HFF-Myc (cell line): ENCODE measurements at regions not wholly inside any gene's neighbourhood (a gene's known extent, or its start where the extent isn't known, plus 50 kb on each side); places are given as distances from the start of the nearest gene placed in this dataset.
"Not testable (repeated sequence)": the region's sequence is repeated elsewhere in the genome, so short reads cannot be mapped to it uniquely, and the experiment has no call there.

Experiments used
- DNase-seq: peaks from one replicate; pipeline ENCODE4 v3.0.0-alpha.2; 2011; ENCODE audit warnings: low read depth; ENCODE audit errors: extremely low read depth
- H3K4me3 ChIP-seq: replicated peaks from 2 replicates; pipeline ENCODE4 v1.5.1; 2011; ENCODE audit warnings: low read depth, mild to moderate bottlenecking, control low read depth, low read length
- CTCF ChIP-seq: IDR thresholded peaks from 2 replicates; pipeline ENCODE4 v1.5.1; 2012; ENCODE audit warnings: mild to moderate bottlenecking, low read depth, low read length, control low read depth; ENCODE audit errors: missing control alignments

DNA sequence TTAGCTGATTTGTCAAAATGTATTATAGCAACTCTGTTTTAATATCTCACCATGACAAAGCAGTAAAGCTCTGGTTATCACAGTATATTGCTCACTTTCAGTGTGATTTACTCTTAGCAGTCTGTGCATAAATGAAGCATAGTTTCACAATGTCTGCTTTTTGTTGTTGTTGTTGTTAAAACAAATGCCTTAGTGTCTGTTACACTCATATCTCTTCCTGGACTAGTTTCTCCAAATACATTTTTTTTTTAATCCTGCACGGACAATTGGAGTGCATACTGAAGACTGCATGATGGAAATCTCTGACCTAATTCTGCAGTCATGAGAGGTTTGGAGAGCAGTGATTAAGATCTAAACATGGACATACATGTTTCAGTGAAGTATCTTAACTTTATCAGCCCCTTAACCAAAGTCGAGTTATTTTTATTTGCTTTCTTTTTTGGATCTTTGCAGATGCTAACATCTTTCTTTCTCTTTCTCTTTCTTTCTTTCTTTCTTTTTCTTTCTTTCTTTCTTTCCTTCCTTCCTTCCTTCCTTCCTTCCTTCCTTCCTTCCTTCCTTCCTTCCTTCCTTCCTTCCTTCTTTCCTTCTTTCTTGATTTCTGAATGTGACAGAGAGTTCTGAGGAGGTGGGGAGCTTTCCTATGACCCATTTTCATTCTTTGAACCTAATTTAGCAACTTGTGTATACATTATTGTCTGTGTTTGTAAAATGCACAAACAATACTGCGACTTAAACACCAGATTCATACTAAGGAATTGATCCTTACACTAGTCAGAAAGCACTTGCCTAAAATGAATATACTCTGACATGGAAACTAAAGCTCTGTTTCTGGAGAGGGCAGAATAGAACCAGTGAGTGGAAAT lies 161.5 kb upstream of the AGR3 start:
- TF ChIP-seq CTCF: no peak
- DNase-seq: no peak

GRCh38 chr7:17044396-17044795 lies 162.6 kb upstream of the AGR3 start:
- TF ChIP-seq CTCF: no peak
- no peak for DNase-seq

More for the DNA sequence above, 161.5 kb upstream of the AGR3 start:
- H3K4me3 ChIP-seq: no peak overlapping the region

DNA sequence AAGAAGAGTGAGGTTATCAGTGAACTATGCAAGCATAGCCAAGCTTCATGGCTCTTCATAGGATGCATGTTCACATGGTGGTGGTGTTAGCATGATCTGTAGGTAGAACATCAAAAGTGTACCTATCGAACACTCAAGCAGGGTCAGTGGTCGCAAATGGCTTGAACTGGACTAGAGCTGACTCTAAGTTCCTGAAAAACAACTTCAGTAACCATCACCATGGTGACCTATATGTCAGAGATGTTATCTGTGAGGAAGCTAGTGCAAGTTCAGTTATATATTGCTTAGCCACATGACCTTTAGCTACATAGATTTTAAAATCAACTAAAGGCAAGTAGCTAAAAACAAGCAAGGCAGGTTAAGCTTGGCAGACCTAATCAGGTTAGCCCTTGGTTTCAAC lies 163.1 kb upstream of the AGR3 start:
- TF ChIP-seq CTCF: no peak
- H3K4me3 ChIP-seq: no peak overlapping the region
- DNase-seq: no peak

More at GRCh38 chr7:17044396-17044795, 162.6 kb upstream of the AGR3 start:
- no peak overlapping the region for H3K4me3 ChIP-seq

DNA sequence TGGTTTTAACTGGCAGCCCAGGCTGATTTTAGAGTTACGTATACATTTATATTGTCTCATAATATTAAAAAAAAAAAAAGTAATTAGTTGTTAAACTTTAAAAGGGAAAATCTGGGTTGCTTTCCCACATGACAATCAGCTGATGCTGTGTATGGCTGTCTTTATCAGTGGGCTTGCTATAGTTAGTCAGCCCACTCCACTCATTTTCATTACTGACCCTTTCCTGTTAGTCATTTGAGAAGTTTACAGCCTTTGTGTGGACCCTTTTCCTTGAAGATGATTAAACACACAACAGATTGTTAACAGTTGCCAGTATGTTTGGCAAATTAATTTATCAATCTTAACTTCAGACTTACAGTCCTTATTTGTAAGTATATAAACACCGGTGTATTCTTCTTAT lies 164.5 kb upstream of the AGR3 start:
- H3K4me3 ChIP-seq: no peak overlapping the region
- no peak for TF ChIP-seq CTCF
- no peak for DNase-seq

DNA sequence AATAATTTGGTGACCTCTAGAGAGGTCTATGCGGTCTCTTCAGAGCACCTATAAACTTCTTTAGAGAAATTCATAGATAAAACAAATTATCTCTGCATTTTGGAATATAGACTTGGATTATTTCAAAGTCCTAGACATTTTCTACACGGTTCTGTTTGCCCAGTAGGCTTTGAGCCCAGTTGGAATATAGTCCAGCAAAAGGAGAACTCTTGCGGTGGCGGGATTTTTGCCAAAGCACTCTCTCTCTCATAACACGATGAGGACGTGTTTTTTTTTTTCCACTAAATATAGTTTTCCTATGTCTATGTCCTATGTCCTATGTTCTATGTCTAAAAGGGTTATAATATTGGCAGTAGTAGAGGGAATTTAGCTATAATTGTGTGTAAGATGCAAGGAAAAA lies 164.9 kb upstream of the AGR3 start:
- no peak for DNase-seq
- no peak overlapping the region for H3K4me3 ChIP-seq
- no peak for TF ChIP-seq CTCF

GRCh38 chr7:17053164-17053563 lies 171.4 kb upstream of the AGR3 start:
- not testable (repeated sequence) for DNase-seq, H3K4me3 ChIP-seq

- H3K4me3 ChIP-seq: no peak overlapping the region
- no peak for DNase-seq
- TF ChIP-seq CTCF: no peak
Measured at GRCh38 chr7:17054206-17054605, 172.4 kb upstream of the AGR3 start.
